NCI-H1105 treated with DMSO at 0.1 percent for 48 hours (cell line): ENCODE measurements at regions not wholly inside any gene's neighbourhood (a gene's known extent, or its start where the extent isn't known, plus 50 kb on each side); places are given as distances from the start of the nearest gene placed in this dataset.

ENCODE experiments used
- DNase-seq: peaks from one replicate; lab custom pipeline; 2025; lab: John Stamatoyannopoulos, UW

GRCh38 chr1:50292276-50292675 is 131.0 kb downstream of the DMRTA2 start:
- DNase-seq: no peak

- DNase-seq: no peak
Observed at GRCh38 chr1:50289495-50289894, 133.7 kb downstream of the DMRTA2 start.

- DNase-seq: no peak
Observed at GRCh38 chr1:50285994-50286393, 137.2 kb downstream of the DMRTA2 start.

GRCh38 chr1:50279622-50280330 is 143.5 kb downstream of the DMRTA2 start:
- no peak for DNase-seq

- no peak for DNase-seq
Observed at GRCh38 chr1:50278961-50279360, 144.3 kb downstream of the DMRTA2 start.

- no peak for DNase-seq
Observed at GRCh38 chr1:50278410-50278809, 144.8 kb downstream of the DMRTA2 start.

- DNase-seq: peak; percentile 78
Observed at GRCh38 chr1:50275566-50275965, 147.7 kb downstream of the DMRTA2 start.

- peak; percentile 26 for DNase-seq
Observed at GRCh38 chr1:50272912-50273311, 150.3 kb downstream of the DMRTA2 start.

GRCh38 chr1:50271968-50272578 is 151.2 kb downstream of the DMRTA2 start:
- DNase-seq: peak; percentile 13

- DNase-seq: no peak
Observed at GRCh38 chr1:50271337-50271736, 151.9 kb downstream of the DMRTA2 start.

GRCh38 chr1:50270926-50271325 is 152.3 kb downstream of the DMRTA2 start:
- DNase-seq: no peak

GRCh38 chr1:50268049-50268448 is 155.2 kb downstream of the DMRTA2 start:
- no peak for DNase-seq

- DNase-seq: peak; percentile 25
Observed at GRCh38 chr1:50266509-50266908, 156.7 kb downstream of the DMRTA2 start.

GRCh38 chr1:50265790-50266314 is 157.1 kb downstream of the ELAVL4 start:
- DNase-seq: no peak

GRCh38 chr1:50264590-50264989 is 155.9 kb downstream of the ELAVL4 start:
- DNase-seq: no peak

- no peak for DNase-seq
Observed at GRCh38 chr1:50262436-50262835, 153.7 kb downstream of the ELAVL4 start.

- DNase-seq: no peak
Observed at GRCh38 chr1:50261951-50262350, 153.2 kb downstream of the ELAVL4 start.

- no peak for DNase-seq
Observed at GRCh38 chr1:50257940-50258685, 149.4 kb downstream of the ELAVL4 start.

GRCh38 chr1:50257029-50257428 is 148.3 kb downstream of the ELAVL4 start:
- DNase-seq: no peak
